GM23248 (cell line): ENCODE measurements at regions not wholly inside any gene's neighbourhood (a gene's known extent, or its start where the extent isn't known, plus 50 kb on each side); places are given as distances from the start of the nearest gene placed in this dataset.

Source experiments
- DNase-seq: peaks from one replicate; pipeline ENCODE4 v3.0.0-alpha.2; 2015
- H2AFZ ChIP-seq: fragments of 200-600 bp; sonication (generic); 2 replicates; pipeline ENCODE4 v1.6.1; 2016; ENCODE audit warnings: antibody characterized with exemption
- H3F3A ChIP-seq: fragments of 200-600 bp; sonication (generic); 2 replicates; pipeline ENCODE4 v1.6.1; 2016; ENCODE audit warnings: mild to moderate bottlenecking, antibody characterized with exemption, mixed run types; ENCODE audit not compliant: insufficient read depth
- H3K27ac ChIP-seq: fragments of 200-600 bp; sonication (generic); 2 replicates; pipeline ENCODE4 v1.5.1; 2016; ENCODE audit warnings: mild to moderate bottlenecking
- H3K27me3 ChIP-seq: fragments of 200-600 bp; sonication (generic); replicated peaks from 2 replicates; pipeline ENCODE4 v1.6.1; 2016; ENCODE audit warnings: mild to moderate bottlenecking; ENCODE audit not compliant: insufficient read depth
- H3K36me3 ChIP-seq: fragments of 200-600 bp; sonication (generic); 2 replicates; pipeline ENCODE4 v1.6.1; 2016; ENCODE audit warnings: low read depth, mild to moderate bottlenecking
- H3K4me1 ChIP-seq: fragments of 200-600 bp; sonication (generic); 2 replicates; pipeline ENCODE4 v1.6.1; 2016; ENCODE audit warnings: mild to moderate bottlenecking; ENCODE audit not compliant: insufficient read depth
- H3K4me2 ChIP-seq: fragments of 200-600 bp; sonication (generic); one replicate; pipeline ENCODE4 v1.6.1; 2016; ENCODE audit warnings: mild to moderate bottlenecking; ENCODE audit not compliant: unreplicated experiment
- H3K4me3 ChIP-seq: fragments of 200-600 bp; sonication (generic); 2 replicates; pipeline ENCODE4 v1.5.1; 2016; ENCODE audit warnings: mild to moderate bottlenecking
- H3K79me2 ChIP-seq: fragments of 200-600 bp; sonication (generic); 2 replicates; pipeline ENCODE4 v1.6.1; 2016; ENCODE audit warnings: mild to moderate bottlenecking; ENCODE audit not compliant: insufficient read depth
- H3K9ac ChIP-seq: fragments of 200-600 bp; sonication (generic); 2 replicates; pipeline ENCODE4 v1.6.1; 2016; ENCODE audit warnings: mild to moderate bottlenecking
- H3K9me2 ChIP-seq: fragments of 200-600 bp; sonication (generic); 2 replicates; pipeline ENCODE4 v1.6.1; 2016; ENCODE audit warnings: mixed run types, mild to moderate bottlenecking, moderate library complexity; ENCODE audit not compliant: insufficient read depth
- H3K9me3 ChIP-seq: fragments of 200-600 bp; sonication (generic); one replicate; pipeline ENCODE4 v1.6.1; 2017; ENCODE audit warnings: low read depth
- H4K20me1 ChIP-seq: fragments of 200-600 bp; sonication (generic); 2 replicates; pipeline ENCODE4 v1.6.0; 2016; ENCODE audit not compliant: insufficient read depth
- EZH2 ChIP-seq: fragments of 200-600 bp; sonication (generic); IDR thresholded peaks from 2 replicates; pipeline ENCODE4 v1.6.1; 2018; ENCODE audit warnings: antibody characterized with exemption, mild to moderate bottlenecking; ENCODE audit not compliant: insufficient read depth, poor library complexity, severe bottlenecking
- EZH2phosphoT487 ChIP-seq: fragments of 200-600 bp; sonication (generic); IDR thresholded peaks from 2 replicates; pipeline ENCODE4 v1.6.1; 2018; ENCODE audit warnings: antibody characterized with exemption, moderate library complexity, mild to moderate bottlenecking, low read depth; ENCODE audit not compliant: insufficient read depth
- WGBS, 2 experiments: methylation state at CpG; one replicate each; pipeline ENCODE4 v1.1.6; 2015 to 2017; ENCODE audit warnings: low lambda C conversion rate in 2 of 2, low coverage in 1 of 2; ENCODE audit errors: missing lambda C conversion rate in 2 of 2; 5-methylcytosine and 5-hydroxymethylcytosine counted together
- in situ Hi-C: fragments of 300-500 bp; cut with MboI; formaldehyde crosslinking; loops from 2 replicates; pipeline ENCODE4 v1.15.0; 2020

DNA sequence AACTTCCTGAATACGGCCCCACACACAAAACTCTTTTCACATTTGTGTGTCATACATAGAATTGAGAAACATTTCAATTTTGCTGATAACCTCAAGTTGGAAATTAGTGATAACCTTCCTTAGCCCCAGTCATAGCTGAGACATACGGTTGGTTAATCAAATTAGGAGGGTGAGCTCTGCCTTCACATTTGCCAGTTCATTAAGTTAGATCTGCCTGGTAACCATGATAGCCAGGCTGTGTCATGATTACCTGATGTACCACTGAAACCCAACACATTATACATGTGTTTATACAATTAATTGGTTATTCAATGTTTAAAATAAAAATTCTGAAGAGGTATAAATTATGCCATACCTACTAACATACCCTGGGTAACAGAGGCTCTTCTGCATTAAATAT lies 60.8 kb upstream of the RAB11FIP2 start:
- no peaks in the 10 kb centered on the region for H3K79me2 ChIP-seq
- H3K9me3 ChIP-seq: no peaks in the 10 kb centered on the region
- H3K4me1 ChIP-seq: peaks cover 14% of the 10 kb centered on the region
- in situ Hi-C loops: no loop called here
- H2AFZ ChIP-seq: no peak overlapping the region
- no peak overlapping the region for H3K4me2 ChIP-seq
- H3K4me3 ChIP-seq: no peak overlapping the region
- TF ChIP-seq EZH2: no peak
- TF ChIP-seq EZH2phosphoT487: no peak
- DNase-seq: peak; percentile 1
- no peak overlapping the region for H3K27ac ChIP-seq
- no peaks in the 10 kb centered on the region for H3K36me3 ChIP-seq
- H3K9me2 ChIP-seq: no peaks in the 10 kb centered on the region
- no peak overlapping the region for H3K9ac ChIP-seq
- H3K27me3 ChIP-seq: no peaks in the 10 kb centered on the region
- 78 to 83% methylated on average over 2 of the region's 2 CpGs for WGBS, 2 experiments
- H4K20me1 ChIP-seq: no peaks in the 10 kb centered on the region
- peaks cover 4% of the 10 kb centered on the region; the same call in 1 of the 2 replicates for H3F3A ChIP-seq

GRCh38 chr10:118107040-118107439 lies 60.3 kb upstream of the RAB11FIP2 start:
- H3K27me3 ChIP-seq: no peaks in the 10 kb centered on the region
- no peak overlapping the region for H3K4me2 ChIP-seq
- whole genome bisulfite sequencing, 2 experiments: 65 to 89% methylated on average over 1 of the region's 1 CpG
- no peaks in the 10 kb centered on the region for H3K79me2 ChIP-seq
- TF ChIP-seq EZH2phosphoT487 (no peak), EZH2 (no peak)
- peak; percentile 59 for DNase-seq
- H3K36me3 ChIP-seq: no peaks in the 10 kb centered on the region
- H3K9me3 ChIP-seq: no peaks in the 10 kb centered on the region
- in situ Hi-C loops: no loop called here
- no peak overlapping the region for H3K4me3 ChIP-seq
- peaks cover 9% of the 10 kb centered on the region; the same call in 1 of the 2 replicates for H3F3A ChIP-seq
- no peak overlapping the region for H2AFZ ChIP-seq
- peaks cover 19% of the 10 kb centered on the region for H3K4me1 ChIP-seq
- no peak overlapping the region for H3K27ac ChIP-seq
- H3K9ac ChIP-seq: no peak overlapping the region
- no peaks in the 10 kb centered on the region for H3K9me2 ChIP-seq
- no peaks in the 10 kb centered on the region for H4K20me1 ChIP-seq

DNA sequence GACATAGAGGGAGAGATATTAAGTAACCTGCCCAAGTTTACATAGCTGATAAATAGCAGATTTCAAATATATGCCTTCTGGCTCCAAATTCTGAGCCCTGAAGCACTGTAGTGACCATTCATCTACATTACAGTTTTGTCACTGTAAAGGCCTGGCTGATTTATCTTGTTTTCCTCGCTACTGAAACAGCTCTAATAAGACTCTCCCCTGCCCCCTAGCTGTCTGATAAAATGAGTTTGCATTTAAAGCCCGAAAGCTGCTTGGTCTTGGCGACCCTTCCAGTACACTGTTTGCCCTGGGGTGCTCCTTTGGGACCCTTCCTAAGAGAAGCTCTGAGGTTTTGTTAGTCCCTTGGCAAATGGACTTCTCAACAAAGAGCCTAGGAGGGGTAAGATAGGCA lies 59.7 kb upstream of the RAB11FIP2 start:
- Histone ChIP-seq H3K79me2 (no peaks in the 10 kb centered on the region), H3K9me3 (no peaks in the 10 kb centered on the region), H4K20me1 (no peaks in the 10 kb centered on the region), H3K4me2 (no peak overlapping the region), H3K27ac (no peak overlapping the region), H3F3A (peaks cover 15% of the 10 kb centered on the region; the same call in 1 of the 2 replicates), H3K4me1 (peaks cover 26% of the 10 kb centered on the region), H2AFZ (no peak overlapping the region), H3K9me2 (no peaks in the 10 kb centered on the region), H3K4me3 (no peak overlapping the region), H3K9ac (no peak overlapping the region), H3K27me3 (no peaks in the 10 kb centered on the region), H3K36me3 (no peaks in the 10 kb centered on the region)
- DNase-seq: peak; percentile 43
- in situ Hi-C loops: no loop called here
- 71 to 88% methylated on average over 3 of the region's 3 CpGs for WGBS, 2 experiments
- no peak for TF ChIP-seq EZH2phosphoT487
- no peak for TF ChIP-seq EZH2

DNA sequence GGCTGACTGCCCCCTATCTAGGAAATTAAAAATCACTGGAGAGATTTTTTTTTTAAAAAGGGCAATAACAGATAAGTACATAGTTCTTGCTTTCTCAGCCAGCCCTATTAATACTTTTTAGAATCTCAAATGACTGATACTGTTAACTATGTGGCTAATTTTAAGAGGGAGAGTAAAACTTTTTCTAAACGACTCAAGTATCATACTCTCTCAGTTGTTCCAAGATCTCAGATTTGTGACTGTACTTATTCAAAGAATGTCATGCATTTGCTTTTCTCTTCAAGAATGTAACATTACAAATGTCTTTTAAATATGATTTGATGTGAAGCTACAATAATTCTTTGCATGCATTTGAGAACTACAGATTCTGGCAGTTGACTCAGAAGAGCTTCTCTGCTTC lies 55.4 kb upstream of the RAB11FIP2 start:
- in situ Hi-C loops: no loop called here
- Histone ChIP-seq H3K4me3 (peak overlapping the region; percentile 30), H3K27ac (peak overlapping the region; percentile 59), H3K79me2 (no peaks in the 10 kb centered on the region), H3K36me3 (no peaks in the 10 kb centered on the region), H3K4me1 (peaks cover 24% of the 10 kb centered on the region), H3K9ac (peak overlapping the region; percentile 8; the same call in 1 of the 2 replicates), H4K20me1 (no peaks in the 10 kb centered on the region), H3K4me2 (peak overlapping the region; percentile 60), H3K27me3 (no peaks in the 10 kb centered on the region), H3F3A (peaks cover 21% of the 10 kb centered on the region), H2AFZ (0 out of 2 replicates have a peak overlapping the region, but pooled peaks have one; percentile 19), H3K9me3 (no peaks in the 10 kb centered on the region), H3K9me2 (no peaks in the 10 kb centered on the region)
- TF ChIP-seq EZH2 (no peak), EZH2phosphoT487 (no peak)
- DNase-seq: peak; percentile 51
- WGBS, 2 experiments: 0 to 6% methylated on average over 1 of the region's 1 CpG

DNA sequence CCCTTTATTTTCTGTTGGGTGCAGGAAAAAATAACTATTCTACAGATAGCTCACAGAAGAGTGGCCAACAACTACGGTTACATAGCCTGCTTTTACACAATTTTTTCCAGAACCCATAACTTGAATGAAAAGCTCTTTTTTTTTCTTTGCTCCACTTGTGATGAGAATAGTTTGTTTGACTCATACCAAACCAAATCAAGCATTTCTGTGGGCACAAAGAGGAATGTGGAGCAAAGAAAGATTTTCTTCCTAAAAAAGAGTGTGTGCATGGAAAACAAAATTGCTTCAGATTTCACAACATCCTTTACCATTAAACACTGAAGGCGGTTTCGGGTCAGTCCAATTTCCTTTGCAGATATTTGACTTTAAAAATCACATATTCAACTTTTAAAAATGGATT lies 54.8 kb upstream of the RAB11FIP2 start:
- DNase-seq: peak; percentile 78
- Histone ChIP-seq H3K9me2 (no peaks in the 10 kb centered on the region), H3K9ac (peak overlapping the region; percentile 8; the same call in 1 of the 2 replicates), H3K27ac (peak overlapping the region; percentile 59), H3F3A (peaks cover 21% of the 10 kb centered on the region), H3K4me3 (peak overlapping the region; percentile 30), H2AFZ (0 out of 2 replicates have a peak overlapping the region, but pooled peaks have one; percentile 19), H3K79me2 (no peaks in the 10 kb centered on the region), H3K36me3 (no peaks in the 10 kb centered on the region), H3K4me2 (peak overlapping the region; percentile 60), H3K9me3 (no peaks in the 10 kb centered on the region), H3K4me1 (peaks cover 21% of the 10 kb centered on the region), H3K27me3 (no peaks in the 10 kb centered on the region), H4K20me1 (no peaks in the 10 kb centered on the region)
- WGBS, 2 experiments: 53 to 54% methylated on average over 3 of the region's 3 CpGs
- in situ Hi-C loops: no loop called here
- TF ChIP-seq EZH2 (no peak), EZH2phosphoT487 (no peak)
